Endothelial cell of umbilical vein (primary cell): ENCODE measurements at regions not wholly inside any gene's neighbourhood (a gene's known extent, or its start where the extent isn't known, plus 50 kb on each side); places are given as distances from the start of the nearest gene placed in this dataset.

Experiments used
- BruUV-seq: library from RNA; stranded (reverse); fragments of 400-500 nt; replicated peaks from 2 replicates; lab custom pipeline; 2021; lab: Mats Ljungman, UMichigan
- CTCF ChIA-PET: fragments of 300-600, 350-600 bp; sonication (Branson Sonifier 250); formaldehyde crosslinking; loops from one replicate; lab custom pipeline; 2021; ENCODE audit warnings: antibody characterized with exemption, inconsistent platforms; lab: Charles Lee
- POLR2A ChIA-PET: fragments of 300-600, 350-600 bp; sonication (Branson Sonifier 250); formaldehyde crosslinking; loops from one replicate; lab custom pipeline; 2021; ENCODE audit warnings: antibody characterized with exemption, inconsistent platforms; lab: Charles Lee
- DNase-seq: peaks from one replicate; pipeline ENCODE4 v3.0.0-alpha.2; 2011; ENCODE audit warnings: low read depth, low spot score
- FAIRE-seq: peaks from 2 replicates; lab custom pipeline; 2011; peaks lifted over from hg19 to GRCh38; lab: Jason Lieb, UNC
- H2AFZ ChIP-seq: 2 replicates; pipeline ENCODE4 v1.6.0; 2012; ENCODE audit warnings: low read depth, low read length, control low read depth, inconsistent platforms
- H3K27ac ChIP-seq: 2 replicates; pipeline ENCODE4 v1.5.1; 2011; ENCODE audit warnings: low read depth, mild to moderate bottlenecking, control low read depth, low read length, moderate library complexity; ENCODE audit not compliant: insufficient read depth
- H3K27me3 ChIP-seq, 2 experiments: 2 replicates each; pipeline versions ENCODE4 v1.6.0 to v1.6.1; 2011; ENCODE audit warnings: low read length in 2 of 2, mixed read lengths in 1 of 2; ENCODE audit not compliant: control insufficient read depth in 2 of 2, insufficient read depth in 2 of 2
- H3K36me3 ChIP-seq, 2 experiments: 2 replicates in 1 of 2; 3 replicates in 1 of 2; pipeline ENCODE4 v1.5.1; 2011; ENCODE audit warnings: low read length in 2 of 2, mild to moderate bottlenecking in 1 of 2, moderate library complexity in 1 of 2; ENCODE audit not compliant: control insufficient read depth in 2 of 2, insufficient read depth in 2 of 2; ENCODE audit errors: extremely low read depth in 1 of 2
- H3K4me1 ChIP-seq: 3 replicates; pipeline ENCODE4 v1.5.1; 2011; ENCODE audit warnings: mild to moderate bottlenecking, low read length; ENCODE audit not compliant: control insufficient read depth, insufficient read depth; ENCODE audit errors: extremely low read depth
- H3K4me2 ChIP-seq: 2 replicates; pipeline ENCODE4 v1.6.1; 2011; ENCODE audit warnings: low read length, control low read depth, mixed read lengths; ENCODE audit not compliant: insufficient read depth
- H3K4me3 ChIP-seq, 3 experiments: fragments of 200-600 bp in 1 of 3; sonication (generic), shearing (Covaris generic) in 1 of 3; replicated peaks in 1 of 3; 2 replicates each; pipeline ENCODE4 v1.5.1; 2011 to 2016; ENCODE audit warnings: control low read depth in 3 of 3, low read length in 3 of 3, mild to moderate bottlenecking in 2 of 3, inconsistent platforms in 1 of 3, low read depth in 1 of 3, moderate library complexity in 1 of 3; ENCODE audit not compliant: insufficient read depth in 1 of 3
- H3K79me2 ChIP-seq: 2 replicates; pipeline ENCODE4 v1.6.0; 2012; ENCODE audit warnings: low read length, inconsistent platforms; ENCODE audit not compliant: control insufficient read depth, insufficient read depth
- H3K9ac ChIP-seq: replicated peaks from 2 replicates; pipeline ENCODE3; 2011; ENCODE audit warnings: low read length, control low read depth; ENCODE audit not compliant: insufficient read depth; ENCODE audit errors: extremely low read depth
- H3K9me1 ChIP-seq: replicated peaks from 3 replicates; pipeline ENCODE4 v1.6.0; 2011; ENCODE audit warnings: mild to moderate bottlenecking, low read length; ENCODE audit not compliant: control insufficient read depth, insufficient read depth; ENCODE audit errors: extremely low read depth
- H3K9me3 ChIP-seq: replicated peaks from 2 replicates; pipeline ENCODE4 v1.5.1; 2012; ENCODE audit warnings: low read length, inconsistent platforms; ENCODE audit not compliant: control insufficient read depth, insufficient read depth
- H4K20me1 ChIP-seq: replicated peaks from 2 replicates; pipeline ENCODE3; 2011; ENCODE audit warnings: mild to moderate bottlenecking, low read length; ENCODE audit not compliant: control insufficient read depth, insufficient read depth; ENCODE audit errors: extremely low read depth
- EZH2 ChIP-seq: IDR thresholded peaks from 2 replicates; pipeline ENCODE4 v1.6.1; 2012; ENCODE audit warnings: borderline replicate concordance, low read depth, mild to moderate bottlenecking, moderate library complexity, low read length, inconsistent platforms; ENCODE audit not compliant: severe bottlenecking
- FOS ChIP-seq: IDR thresholded peaks from 2 replicates; pipeline ENCODE4 v1.6.1; 2011; ENCODE audit warnings: mild to moderate bottlenecking, low read length, moderate library complexity, borderline replicate concordance; ENCODE audit not compliant: insufficient read depth
- GATA2 ChIP-seq: IDR thresholded peaks from 2 replicates; pipeline ENCODE4 v1.7.0; 2011; ENCODE audit warnings: low read depth, mild to moderate bottlenecking, moderate library complexity, mixed read lengths, low read length; ENCODE audit not compliant: insufficient read length, insufficient read depth
- JUN ChIP-seq: IDR thresholded peaks from 2 replicates; pipeline ENCODE4 v1.6.1; 2011; ENCODE audit warnings: borderline replicate concordance, low read depth; ENCODE audit not compliant: insufficient read length, insufficient read depth
- MYC ChIP-seq: IDR thresholded peaks from one replicate; pipeline ENCODE4 v1.6.1; 2011; ENCODE audit warnings: mild to moderate bottlenecking, low read depth, low read length
- POLR2A ChIP-seq: IDR thresholded peaks from 2 replicates; pipeline ENCODE4 v1.6.1; 2012; ENCODE audit warnings: low read depth, mild to moderate bottlenecking, control low read depth, low read length
- POLR2AphosphoS5 ChIP-seq: IDR thresholded peaks from 2 replicates; pipeline ENCODE4 v1.6.1; 2012; ENCODE audit warnings: low read depth, mild to moderate bottlenecking, control low read depth, low read length, moderate library complexity; ENCODE audit not compliant: insufficient read depth
- dilution Hi-C: fragments of 300-500 bp; cut with MboI; formaldehyde crosslinking; loops from one replicate; pipeline ENCODE4 v1.15.0; 2019; ENCODE audit warnings: low sequenced_read_pairs; ENCODE audit not compliant: extremely low pct_ligation_motif_present
- intact Hi-C: fragments of 100-400 bp; cut with micrococcal nuclease; formaldehyde crosslinking; loops from one replicate; pipeline ENCODE4 v1.10.0; 2022
- TF ChIP-seq, protein P1 (sequence below): IDR thresholded peaks from 2 replicates; pipeline ENCODE4 v1.6.1; 2011; ENCODE audit not compliant: insufficient read depth, insufficient read length
- TF ChIP-seq, protein P2 (sequence below), 2 donors: IDR thresholded peaks; 1 replicate in 1 of 2; 2 replicates in 1 of 2; pipeline ENCODE4 v1.5.1; 2011; ENCODE audit warnings: low read length in 2 of 2, mild to moderate bottlenecking in 2 of 2, moderate library complexity in 2 of 2, control low read depth in 1 of 2, inconsistent platforms in 1 of 2, low read depth in 1 of 2; ENCODE audit not compliant: insufficient read depth in 1 of 2; ENCODE audit errors: extremely low read depth in 1 of 2

DNA sequence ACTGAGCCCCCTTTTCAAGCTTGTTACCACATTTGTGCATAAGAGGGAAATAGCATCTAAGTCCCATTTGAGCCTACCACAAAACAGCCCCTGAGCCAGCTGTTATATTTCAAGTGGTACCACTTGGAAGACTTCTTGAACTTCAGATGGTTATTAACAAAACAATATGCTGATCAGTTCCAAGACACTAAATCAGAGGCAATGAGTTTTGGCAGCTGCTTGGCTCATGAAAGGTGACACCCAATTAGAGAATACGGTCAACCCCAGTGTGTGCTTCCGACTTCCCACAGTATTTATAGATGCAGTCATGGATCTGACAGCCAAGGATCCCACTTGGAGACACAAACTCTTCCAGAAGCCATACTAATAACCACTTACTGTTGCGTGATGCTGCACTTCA, 469.6 kb upstream of the PPP2R3A start:
- FAIRE-seq = no peak
- Histone ChIP-seq H3K4me3 (no peak overlapping the region), H2AFZ (no peak overlapping the region), H3K9me1 (no peaks in the 10 kb centered on the region), H3K36me3 (no peaks in the 10 kb centered on the region), H3K27me3 (no peaks in the 10 kb centered on the region), H3K9ac (no peak overlapping the region), H3K9me3 (no peaks in the 10 kb centered on the region), H4K20me1 (no peaks in the 10 kb centered on the region), H3K4me2 (no peak overlapping the region), H3K27ac (no peak overlapping the region), H3K79me2 (no peaks in the 10 kb centered on the region), H3K4me1 (no peaks in the 10 kb centered on the region)
- dilution Hi-C loops = no loop called here
- BruUV-seq = no TSS peak
- TF ChIP-seq POLR2AphosphoS5 = no peak
- TF ChIP-seq FOS = no peak
- TF ChIP-seq JUN = no peak
- TF ChIP-seq, protein P1, sequence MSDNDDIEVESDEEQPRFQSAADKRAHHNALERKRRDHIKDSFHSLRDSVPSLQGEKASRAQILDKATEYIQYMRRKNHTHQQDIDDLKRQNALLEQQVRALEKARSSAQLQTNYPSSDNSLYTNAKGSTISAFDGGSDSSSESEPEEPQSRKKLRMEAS = no peak
- TF ChIP-seq POLR2A = no peak
- TF ChIP-seq EZH2 = no peak
- TF ChIP-seq, protein P2, sequence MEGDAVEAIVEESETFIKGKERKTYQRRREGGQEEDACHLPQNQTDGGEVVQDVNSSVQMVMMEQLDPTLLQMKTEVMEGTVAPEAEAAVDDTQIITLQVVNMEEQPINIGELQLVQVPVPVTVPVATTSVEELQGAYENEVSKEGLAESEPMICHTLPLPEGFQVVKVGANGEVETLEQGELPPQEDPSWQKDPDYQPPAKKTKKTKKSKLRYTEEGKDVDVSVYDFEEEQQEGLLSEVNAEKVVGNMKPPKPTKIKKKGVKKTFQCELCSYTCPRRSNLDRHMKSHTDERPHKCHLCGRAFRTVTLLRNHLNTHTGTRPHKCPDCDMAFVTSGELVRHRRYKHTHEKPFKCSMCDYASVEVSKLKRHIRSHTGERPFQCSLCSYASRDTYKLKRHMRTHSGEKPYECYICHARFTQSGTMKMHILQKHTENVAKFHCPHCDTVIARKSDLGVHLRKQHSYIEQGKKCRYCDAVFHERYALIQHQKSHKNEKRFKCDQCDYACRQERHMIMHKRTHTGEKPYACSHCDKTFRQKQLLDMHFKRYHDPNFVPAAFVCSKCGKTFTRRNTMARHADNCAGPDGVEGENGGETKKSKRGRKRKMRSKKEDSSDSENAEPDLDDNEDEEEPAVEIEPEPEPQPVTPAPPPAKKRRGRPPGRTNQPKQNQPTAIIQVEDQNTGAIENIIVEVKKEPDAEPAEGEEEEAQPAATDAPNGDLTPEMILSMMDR (IDR thresholded peaks at IDR 0.05; ENCODE audit: extremely low read depth in 1 of 2, insufficient read depth in 1 of 2, low read depth in 1 of 2, low read length in 2 of 2) = no peak
- TF ChIP-seq MYC = no peak
- TF ChIP-seq GATA2 = no peak
- CTCF ChIA-PET = no interaction called here
- DNase-seq = no peak
- intact Hi-C loops = no loop called here
- POLR2A ChIA-PET = no interaction called here
